H1 (cell line): ENCODE measurements at regions not wholly inside any gene's neighbourhood (a gene's known extent, or its start where the extent isn't known, plus 50 kb on each side); places are given as distances from the start of the nearest gene placed in this dataset.

Experiments
- CTCF ChIA-PET: fragments of 300-600 bp; sonication (Branson Sonifier 250); formaldehyde crosslinking; loops from one replicate; lab custom pipeline; 2021; ENCODE audit not compliant: partially characterized antibody; lab: Charles Lee
- POLR2A ChIA-PET: fragments of 300-600 bp; sonication (Branson Sonifier 250); formaldehyde crosslinking; loops from one replicate; lab custom pipeline; 2021; ENCODE audit warnings: inconsistent platforms; ENCODE audit not compliant: partially characterized antibody; lab: Charles Lee
- DNase-seq, 2 experiments: peaks; one replicate each; pipeline versions ENCODE4 v3.0.0 to v3.0.0-alpha.2; 2010 to 2022; ENCODE audit warnings: low spot score in 2 of 2, low read depth in 1 of 2, mixed read lengths in 1 of 2
- FAIRE-seq: peaks from 2 replicates; lab custom pipeline; 2011; peaks lifted over from hg19 to GRCh38; lab: Jason Lieb, UNC
- H2AFZ ChIP-seq: 2 replicates; pipeline ENCODE4 v1.8.1; 2012; ENCODE audit warnings: low read length, inconsistent platforms
- H2AK5ac ChIP-seq: 2 replicates; pipeline ENCODE4 v1.6.1; 2013; ENCODE audit warnings: low read depth, low read length
- H2BK120ac ChIP-seq: replicated peaks from 2 replicates; pipeline ENCODE3; 2013; ENCODE audit warnings: low read depth, low read length, inconsistent platforms
- H2BK12ac ChIP-seq: 2 replicates; pipeline ENCODE4 v1.6.1; 2013; ENCODE audit warnings: low read depth, low read length
- H2BK15ac ChIP-seq: 2 replicates; pipeline ENCODE4 v1.6.1; 2013; ENCODE audit warnings: low read length
- H2BK20ac ChIP-seq: 2 replicates; pipeline ENCODE4 v1.6.1; 2013; ENCODE audit warnings: low read length
- H2BK5ac ChIP-seq: 2 replicates; pipeline ENCODE4 v1.6.1; 2013; ENCODE audit warnings: low read depth, low read length
- H3K14ac ChIP-seq: 2 replicates; pipeline ENCODE4 v1.6.1; 2013; ENCODE audit warnings: inconsistent platforms; ENCODE audit not compliant: insufficient read length
- H3K18ac ChIP-seq: 2 replicates; pipeline ENCODE4 v1.6.1; 2013; ENCODE audit warnings: low read length; ENCODE audit errors: extremely low read depth
- H3K23ac ChIP-seq: 2 replicates; pipeline ENCODE4 v1.6.1; 2013; ENCODE audit warnings: inconsistent platforms; ENCODE audit not compliant: insufficient read length
- H3K23me2 ChIP-seq: 2 replicates; pipeline ENCODE4 v1.6.1; 2013; ENCODE audit warnings: low read depth, low read length
- H3K27ac ChIP-seq: 2 replicates; pipeline ENCODE4 v1.6.1; 2011; ENCODE audit warnings: low read depth, low read length, inconsistent platforms
- H3K27me3 ChIP-seq, 4 experiments: replicated peaks in 1 of 4; 1 replicate in 1 of 4; 2 replicates in 3 of 4; pipeline versions ENCODE4 v1.6.1 to v1.8.1; 2011 to 2013; ENCODE audit warnings: low read length in 3 of 4, mild to moderate bottlenecking in 3 of 4, inconsistent platforms in 2 of 4, mixed read lengths in 2 of 4, moderate library complexity in 1 of 4; ENCODE audit not compliant: control insufficient read depth in 3 of 4, insufficient read depth in 3 of 4; ENCODE audit errors: extremely low read depth in 1 of 4
- H3K36me3 ChIP-seq, 4 experiments: 2 replicates each; pipeline versions ENCODE4 v1.6.1 to v1.8.1; 2011 to 2013; ENCODE audit warnings: mild to moderate bottlenecking in 4 of 4, low read length in 3 of 4, moderate library complexity in 2 of 4, control low read depth in 1 of 4, inconsistent platforms in 1 of 4; ENCODE audit not compliant: insufficient read depth in 4 of 4, control insufficient read depth in 2 of 4
- H3K4ac ChIP-seq: replicated peaks from 2 replicates; pipeline ENCODE3; 2013; ENCODE audit warnings: low read length, low read depth, mixed read lengths, inconsistent platforms; ENCODE audit not compliant: insufficient read length
- H3K4me1 ChIP-seq, 4 experiments: replicated peaks in 1 of 4; 1 replicate in 1 of 4; 2 replicates in 3 of 4; pipeline versions ENCODE4 v1.6.1 to v1.8.1; 2011 to 2013; ENCODE audit warnings: low read length in 3 of 4, inconsistent platforms in 2 of 4, mixed read lengths in 1 of 4; ENCODE audit not compliant: insufficient read depth in 4 of 4, control insufficient read depth in 3 of 4
- H3K4me2 ChIP-seq, 2 experiments: 2 replicates each; pipeline versions ENCODE4 v1.6.1 to v1.8.1; 2011 to 2013; ENCODE audit warnings: low read depth in 2 of 2, low read length in 2 of 2, control low read depth in 1 of 2, inconsistent platforms in 1 of 2, mild to moderate bottlenecking in 1 of 2; ENCODE audit not compliant: insufficient read depth in 1 of 2
- H3K4me3 ChIP-seq, 4 experiments: fragments of 200-600, 300-600 bp in 1 of 4; sonication (generic), shearing (Covaris generic), sonication (Bioruptor Twin) in 1 of 4; 2 replicates each; pipeline versions ENCODE4 v1.5.1 to v1.8.1; 2011 to 2016; ENCODE audit warnings: low read length in 4 of 4, low read depth in 3 of 4, control low read depth in 2 of 4, inconsistent platforms in 2 of 4, mild to moderate bottlenecking in 2 of 4, mixed read lengths in 1 of 4, moderate library complexity in 1 of 4; ENCODE audit not compliant: insufficient read depth in 2 of 4; ENCODE audit errors: extremely low read depth in 1 of 4
- H3K56ac ChIP-seq: replicated peaks from 2 replicates; pipeline ENCODE3; 2013; ENCODE audit warnings: low read depth, mild to moderate bottlenecking, mixed read lengths, low read length, inconsistent platforms; ENCODE audit not compliant: insufficient read length
- H3K79me1 ChIP-seq: 2 replicates; pipeline ENCODE4 v1.6.1; 2013; ENCODE audit warnings: low read depth, low read length, control low read depth
- H3K79me2 ChIP-seq, 2 experiments: 2 replicates each; pipeline versions ENCODE4 v1.6.1 to v1.8.1; 2012 to 2013; ENCODE audit warnings: low read length in 2 of 2, mild to moderate bottlenecking in 2 of 2, inconsistent platforms in 1 of 2; ENCODE audit not compliant: insufficient read depth in 2 of 2, control insufficient read depth in 1 of 2
- H3K9ac ChIP-seq, 4 experiments: replicated peaks in 1 of 4; 1 replicate in 1 of 4; 2 replicates in 3 of 4; pipeline versions ENCODE4 v1.6.1 to v1.8.1; 2011 to 2013; ENCODE audit warnings: low read depth in 3 of 4, low read length in 3 of 4, control low read depth in 2 of 4, mild to moderate bottlenecking in 2 of 4, moderate library complexity in 2 of 4, inconsistent platforms in 1 of 4; ENCODE audit errors: extremely low read depth in 1 of 4
- H3K9me3 ChIP-seq, 2 experiments: 2 replicates each; pipeline versions ENCODE4 v1.6.1 to v1.8.1; 2012 to 2013; ENCODE audit warnings: mild to moderate bottlenecking in 2 of 2, moderate library complexity in 2 of 2, control low read depth in 1 of 2, inconsistent platforms in 1 of 2, low read depth in 1 of 2, low read length in 1 of 2, mixed read lengths in 1 of 2; ENCODE audit not compliant: insufficient read depth in 2 of 2
- H4K20me1 ChIP-seq, 2 experiments: replicated peaks in 1 of 2; 2 replicates each; pipeline versions ENCODE3 to v1.8.1; 2011 to 2013; ENCODE audit warnings: inconsistent platforms in 2 of 2, low read length in 2 of 2, mild to moderate bottlenecking in 1 of 2; ENCODE audit not compliant: insufficient read depth in 2 of 2, control insufficient read depth in 1 of 2
- H4K5ac ChIP-seq: 2 replicates; pipeline ENCODE4 v1.6.1; 2013; ENCODE audit warnings: low read length, low read depth, mixed read lengths, inconsistent platforms; ENCODE audit not compliant: insufficient read length
- H4K8ac ChIP-seq: 2 replicates; pipeline ENCODE4 v1.8.0; 2013; ENCODE audit warnings: mild to moderate bottlenecking, moderate library complexity, low read length, inconsistent platforms; ENCODE audit not compliant: insufficient read depth; ENCODE audit errors: extremely low read depth
- H4K91ac ChIP-seq: replicated peaks from 2 replicates; pipeline ENCODE3; 2013; ENCODE audit warnings: low read length, mixed read lengths, inconsistent platforms; ENCODE audit not compliant: insufficient read length
- BCL11A ChIP-seq, 2 experiments: IDR thresholded peaks; one replicate each; pipeline ENCODE4 v1.6.1; 2011; ENCODE audit warnings: low read depth in 2 of 2, low read length in 2 of 2, mild to moderate bottlenecking in 2 of 2
- CBX5 ChIP-seq: fragments of 300-800, 300-1000 bp; sonication (generic); IDR thresholded peaks from 2 replicates; pipeline ENCODE4 v1.7.1; 2016; ENCODE audit warnings: antibody characterized with exemption, low read length, low read depth
- EGR1 ChIP-seq: IDR thresholded peaks from 2 replicates; pipeline ENCODE4 v1.6.1; 2011; ENCODE audit warnings: low read depth, low read length, borderline replicate concordance
- FOSL1 ChIP-seq: IDR thresholded peaks from 2 replicates; pipeline ENCODE4 v1.6.1; 2011; ENCODE audit warnings: mild to moderate bottlenecking, low read depth, low read length, moderate library complexity; ENCODE audit not compliant: insufficient read depth
- KDM4A ChIP-seq: IDR thresholded peaks from one replicate; pipeline ENCODE4 v1.7.1; 2012; ENCODE audit warnings: low read depth, mild to moderate bottlenecking, moderate library complexity, low read length, inconsistent platforms; ENCODE audit not compliant: severe bottlenecking
- POU5F1 ChIP-seq: IDR thresholded peaks from 2 replicates; pipeline ENCODE4 v1.6.1; 2011; ENCODE audit warnings: low read depth, mild to moderate bottlenecking, low read length, moderate library complexity
- SIN3A ChIP-seq, 2 experiments: IDR thresholded peaks in 1 of 2; conservative IDR thresholded peaks in 1 of 2; 2 replicates each; pipeline ENCODE4 v1.6.1; 2011 to 2012; ENCODE audit warnings: low read length in 2 of 2, improper control_type of control experiment in 1 of 2, low read depth in 1 of 2, mild to moderate bottlenecking in 1 of 2
- SIX5 ChIP-seq: IDR thresholded peaks from 2 replicates; pipeline ENCODE4 v1.6.1; 2011; ENCODE audit warnings: mild to moderate bottlenecking, low read depth, low read length
- SP4 ChIP-seq: IDR thresholded peaks from 2 replicates; pipeline ENCODE4 v1.6.1; 2012; ENCODE audit warnings: low read length, inconsistent platforms
- SRF ChIP-seq: IDR thresholded peaks from 2 replicates; pipeline ENCODE4 v1.6.1; 2011; ENCODE audit warnings: mild to moderate bottlenecking, low read depth, low read length, moderate library complexity
- TBP ChIP-seq: IDR thresholded peaks from 2 replicates; pipeline ENCODE4 v1.6.1; 2011; ENCODE audit warnings: low read depth, low read length, improper control_type of control experiment
- TCF12 ChIP-seq: IDR thresholded peaks from 2 replicates; pipeline ENCODE4 v1.6.1; 2011; ENCODE audit warnings: low read depth, mild to moderate bottlenecking, low read length
- WGBS, 2 experiments: shearing (Covaris generic) in 1 of 2; methylation state at CpG; one replicate each; pipeline versions ENCODE4 v1.1.6 to v1.1.7; 2013 to 2015; ENCODE audit warnings: low lambda C conversion rate in 2 of 2, mixed read lengths in 2 of 2, inconsistent platforms in 1 of 2, low coverage in 1 of 2, missing lambda C conversion rate in 1 of 2; ENCODE audit not compliant: insufficient replicate concordance in 2 of 2, insufficient coverage in 1 of 2, insufficient read length in 1 of 2; ENCODE audit errors: extremely low coverage in 1 of 2, missing lambda C conversion rate in 1 of 2; 5-methylcytosine and 5-hydroxymethylcytosine counted together

DNA sequence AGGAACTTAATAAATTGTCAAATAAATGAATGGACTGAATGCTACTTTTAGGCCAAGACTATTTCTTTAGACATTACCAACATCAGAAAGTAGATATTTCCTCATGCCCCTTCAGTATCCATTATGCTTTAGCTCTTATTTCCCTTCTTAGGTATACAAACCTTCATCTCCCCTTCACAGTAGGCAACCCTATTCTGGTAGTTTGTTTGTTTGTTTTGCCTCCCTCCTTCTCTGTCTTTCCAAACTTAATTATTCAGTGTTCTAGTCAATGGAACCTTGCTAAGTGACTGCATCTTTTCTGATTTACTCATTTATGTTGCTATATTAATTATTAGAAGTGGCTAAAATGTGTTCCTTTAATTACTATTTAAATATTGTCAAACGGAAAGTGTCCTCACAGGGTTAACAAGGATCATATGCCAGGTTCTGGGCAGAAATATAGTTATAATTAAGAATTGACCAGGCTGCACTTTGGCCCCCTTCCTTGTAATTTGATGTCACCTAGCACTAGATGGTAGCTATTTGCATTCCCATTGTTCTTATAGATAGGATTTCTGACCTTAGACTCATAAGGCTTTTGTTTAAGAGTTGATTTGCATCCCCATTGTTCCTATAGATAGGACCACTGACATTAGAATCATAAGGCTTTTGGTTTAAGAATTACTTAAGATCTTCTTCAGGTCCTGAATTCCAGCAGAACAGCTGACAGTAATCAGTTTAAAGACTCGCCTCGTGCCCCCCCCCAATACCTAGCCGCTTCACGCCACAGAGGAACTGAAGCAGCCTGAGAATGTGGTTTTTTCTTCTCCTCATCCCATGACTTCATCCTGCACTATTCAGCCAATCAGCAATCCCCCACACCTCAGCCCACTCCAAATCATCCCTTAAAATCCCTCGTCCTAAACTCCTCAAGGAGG is 84.4 kb upstream of the NUDT12 start:
- WGBS, 2 experiments = 6% methylated on average over 6 of the region's 6 CpGs; no CpG with 5 or more reads in 1 of the 2 experiments
- POLR2A ChIA-PET = no interaction called here
- TF ChIP-seq POU5F1 (no peak), SRF (no peak), BCL11A (IDR thresholded peaks at IDR 0.05; ENCODE audit: low read depth in 2 of 2, low read length in 2 of 2) (no peak), SIN3A (conservative IDR thresholded peaks at IDR 0.05 in 1 of 2, IDR thresholded peaks at IDR 0.05 in 1 of 2; ENCODE audit: low read depth in 1 of 2, low read length in 2 of 2) (peak in 1 of 2 experiments; percentile 45; a peak in 1 of 4 replicates), KDM4A (no peak), TBP (no peak), SIX5 (no peak), EGR1 (no peak), SP4 (no peak), CBX5 (no peak), FOSL1 (no peak), TCF12 (0 out of 2 replicates have a peak, but pooled peaks have one; percentile 46)

More for the DNA sequence above, 84.4 kb upstream of the NUDT12 start:
- Histone ChIP-seq H2BK5ac (peak overlapping the region; percentile 64; the same call in 1 of the 2 replicates), H4K20me1 (no peaks in the 10 kb centered on the region), H3K27me3 (no peaks in the 10 kb centered on the region), H2BK15ac (no peak overlapping the region), H3K27ac (peak overlapping the region; percentile 33; the same call in 1 of the 2 replicates), H2AFZ (no peak overlapping the region), H3K18ac (no peak overlapping the region; the same call in 1 of the 2 replicates), H3K9me3 (no peaks in the 10 kb centered on the region), H4K91ac (no peak overlapping the region), H3K4ac (no peak overlapping the region), H3K14ac (no peak overlapping the region), H3K23ac (no peak overlapping the region), H3K56ac (no peak overlapping the region), H3K9ac (no peak overlapping the region), H3K36me3 (no peaks in the 10 kb centered on the region), H4K5ac (peak overlapping the region; percentile 84), H4K8ac (no peak overlapping the region), H3K4me3 (peak overlapping the region in 1 of 4 experiments; percentile 30; a peak in 1 of 8 replicates), H2BK20ac (0 out of 2 replicates have a peak overlapping the region, but pooled peaks have one; percentile 26), H2BK120ac (peak overlapping the region; percentile 56), H3K23me2 (no peaks in the 10 kb centered on the region; the same call in 1 of the 2 replicates), H2AK5ac (no peak overlapping the region), H2BK12ac (no peak overlapping the region), H3K4me2 (peak overlapping the region; percentile 34 to 56; a peak in 3 of 4 replicates), H3K4me1 (peaks cover 0 to 24% (median 5%) of the 10 kb centered on the region in 4 experiments; a peak in 5 of 7 replicates), H3K79me1 (no peaks in the 10 kb centered on the region), H3K79me2 (no peaks in the 10 kb centered on the region)
- DNase-seq = peak; percentile 48 to 58
- CTCF ChIA-PET = interaction anchor here (0.8 to 1.5 kb wide), 4 partner anchors 9 to 92 kb away, joined by 3 to 4 read pairs (median 3); no protein-coding TSS in a partner anchor
- peak; percentile 13 for FAIRE-seq
